T1000 (cell line): ENCODE measurements at regions not wholly inside any gene's neighbourhood (a gene's known extent, or its start where the extent isn't known, plus 50 kb on each side); places are given as distances from the start of the nearest gene placed in this dataset.
"Not testable (repeated sequence)": the region's sequence is repeated elsewhere in the genome, so short reads cannot be mapped to it uniquely, and the experiment has no call there.

ENCODE experiments used
- DNase-seq: peaks from one replicate; lab custom pipeline; 2025; ENCODE audit warnings: mixed read lengths; lab: John Stamatoyannopoulos, UW

DNA sequence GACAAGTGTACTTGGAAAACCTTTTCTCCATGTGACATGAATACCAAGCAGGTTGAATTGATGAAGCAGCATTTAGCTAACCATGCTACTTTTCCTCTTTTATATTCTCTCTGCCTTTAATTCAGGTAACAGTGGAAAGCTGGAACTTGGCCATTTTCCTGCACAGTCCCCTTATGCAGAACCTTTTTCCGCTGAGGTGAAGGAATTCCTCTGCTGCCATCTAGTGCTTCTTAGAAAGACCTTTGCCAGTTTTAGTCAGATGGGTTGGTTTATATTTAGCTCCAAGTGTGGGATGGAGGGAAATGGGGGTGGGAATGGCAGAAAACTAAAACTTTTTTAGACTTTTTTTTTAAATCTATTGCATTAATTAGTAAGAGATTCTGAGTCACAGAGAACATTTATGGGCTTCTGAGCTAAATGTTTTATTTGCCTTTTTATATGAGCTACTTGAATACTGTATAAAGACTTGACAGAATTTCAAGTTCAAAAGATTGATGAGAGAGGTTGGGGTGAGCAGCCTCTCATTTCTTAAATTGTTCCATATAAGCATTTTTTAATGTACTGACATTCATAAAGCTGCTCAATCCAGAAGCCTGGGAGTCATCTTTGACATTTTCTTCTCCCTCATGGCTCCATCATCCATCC, 153.9 kb upstream of the ZC3H12C start:
- no peak for DNase-seq

DNA sequence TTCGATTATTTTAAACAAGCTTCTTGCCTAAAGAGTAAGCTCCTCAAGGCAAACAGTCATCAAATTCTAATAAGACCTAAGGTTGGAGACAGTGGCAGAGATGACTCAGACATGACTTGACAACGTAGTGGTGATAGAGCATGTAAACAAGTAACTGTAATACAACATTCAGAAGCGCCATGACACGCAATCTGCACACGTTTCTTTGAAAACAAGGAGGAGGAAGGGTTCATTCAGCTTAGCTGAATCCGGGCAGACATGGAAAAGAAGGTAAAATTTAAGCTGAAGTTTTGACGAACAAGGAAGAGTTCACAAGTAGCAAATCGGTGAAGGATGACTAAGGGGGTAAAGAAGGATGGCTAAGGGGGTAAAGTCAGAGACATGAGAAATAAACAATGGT, 152.4 kb upstream of the ZC3H12C start:
- peak; percentile 5 for DNase-seq

DNA sequence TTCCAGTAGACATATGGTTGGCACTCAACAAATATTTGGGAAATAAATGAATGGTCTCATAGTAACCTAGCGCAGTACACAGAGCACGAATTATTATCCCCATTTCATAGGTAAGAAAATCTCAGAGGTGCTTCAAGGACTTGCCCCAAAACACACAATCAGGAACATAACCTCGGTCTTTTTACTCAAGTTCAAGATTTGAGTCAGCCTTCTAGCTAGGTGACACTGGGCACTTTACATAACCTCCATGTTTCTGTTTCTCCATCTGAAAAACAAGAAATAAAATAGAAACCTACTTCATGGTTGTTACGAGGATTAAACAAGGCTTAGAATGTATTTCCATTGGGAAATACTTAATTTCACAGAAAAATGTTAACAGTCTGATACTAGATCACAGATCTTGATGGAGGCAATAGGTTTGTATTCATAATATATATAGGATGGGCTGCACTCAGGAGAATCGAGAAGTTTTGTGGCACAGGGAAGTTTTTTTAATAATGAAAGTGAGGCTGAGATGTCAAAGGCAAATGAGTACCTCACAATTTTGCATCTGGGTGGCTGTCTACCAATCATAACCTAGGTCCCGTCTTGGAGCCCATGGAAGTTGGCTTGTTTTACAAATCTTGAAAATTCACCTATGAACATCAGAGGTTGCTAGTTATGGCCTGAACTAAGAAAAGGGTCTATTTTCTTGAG, 147.4 kb upstream of the ZC3H12C start:
- no peak for DNase-seq

DNA sequence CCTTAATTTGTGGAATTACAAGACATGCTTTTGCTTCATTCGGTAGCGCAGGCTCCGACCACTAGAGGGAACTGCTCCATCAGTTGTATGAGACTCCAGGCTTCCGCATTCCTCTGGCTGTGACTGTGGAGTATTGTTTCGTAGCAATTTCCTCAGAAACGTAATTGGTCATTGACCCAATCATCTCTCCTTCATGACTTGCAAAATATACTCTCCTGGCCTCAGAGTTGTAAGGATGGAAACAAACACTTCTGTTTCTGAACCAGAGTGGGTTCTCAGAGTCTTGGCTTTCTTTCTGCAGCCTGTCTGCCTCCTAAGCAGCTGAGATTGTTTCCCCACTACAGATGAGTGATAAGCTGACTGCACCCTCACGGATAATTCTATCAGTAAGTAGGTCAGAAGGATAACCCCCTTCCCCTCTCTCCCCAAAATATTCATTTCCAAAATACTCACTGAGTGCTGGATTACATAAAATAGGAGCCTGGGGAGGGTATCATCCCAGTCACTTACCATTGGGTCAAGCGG, 146.8 kb upstream of the ZC3H12C start:
- DNase-seq, result peak; percentile 59

DNA sequence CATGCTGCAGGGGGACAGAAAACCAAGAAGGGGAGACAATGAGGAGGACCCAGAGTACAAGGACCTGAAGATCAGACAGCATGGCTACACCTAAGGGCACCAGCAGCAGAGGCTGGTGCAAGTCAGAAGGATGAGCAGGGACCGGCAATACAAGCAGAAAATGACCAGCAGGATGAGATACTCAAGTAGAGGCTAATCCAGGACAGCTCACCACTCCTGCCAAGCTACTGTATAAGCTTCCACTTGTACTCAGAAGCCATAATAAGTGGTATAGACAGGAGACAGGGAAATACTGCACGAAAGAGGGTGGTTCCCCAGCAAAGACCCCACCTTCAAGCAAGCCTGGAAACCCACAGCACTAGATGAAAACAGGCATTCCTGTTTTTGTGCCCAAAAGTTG, 138.7 kb upstream of the ZC3H12C start:
- no peak for DNase-seq

DNA sequence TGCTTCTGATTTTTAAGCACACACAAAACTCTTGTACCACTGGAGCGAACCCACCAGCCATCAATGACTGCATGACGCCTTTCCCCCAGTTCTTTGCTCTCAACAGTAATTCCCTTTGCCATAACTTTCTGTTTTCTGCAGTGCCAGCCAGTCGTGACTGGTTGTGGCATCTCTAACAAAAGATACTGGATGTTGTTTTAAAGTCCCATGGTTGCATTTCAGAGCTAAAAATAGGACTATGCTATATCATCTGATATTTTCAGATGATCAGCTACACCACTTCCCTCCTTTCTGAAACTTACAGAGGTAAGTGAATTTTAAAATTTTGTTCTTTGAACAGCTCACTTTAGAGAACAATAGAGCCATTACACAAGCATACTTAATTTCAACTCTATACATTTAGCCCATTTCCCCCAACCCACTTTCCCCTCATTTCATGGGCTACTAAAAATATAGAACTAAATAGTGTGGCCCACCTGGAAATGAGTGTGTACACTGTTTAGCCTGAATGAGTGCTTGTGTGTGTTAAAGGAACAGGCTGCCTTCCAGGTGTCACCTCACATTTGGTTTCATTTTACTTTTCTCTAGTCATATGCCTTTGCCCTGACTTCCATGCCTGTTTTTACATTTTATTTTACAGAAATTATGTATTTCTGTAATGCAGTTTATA, 136.9 kb upstream of the ZC3H12C start:
- no peak for DNase-seq

DNA sequence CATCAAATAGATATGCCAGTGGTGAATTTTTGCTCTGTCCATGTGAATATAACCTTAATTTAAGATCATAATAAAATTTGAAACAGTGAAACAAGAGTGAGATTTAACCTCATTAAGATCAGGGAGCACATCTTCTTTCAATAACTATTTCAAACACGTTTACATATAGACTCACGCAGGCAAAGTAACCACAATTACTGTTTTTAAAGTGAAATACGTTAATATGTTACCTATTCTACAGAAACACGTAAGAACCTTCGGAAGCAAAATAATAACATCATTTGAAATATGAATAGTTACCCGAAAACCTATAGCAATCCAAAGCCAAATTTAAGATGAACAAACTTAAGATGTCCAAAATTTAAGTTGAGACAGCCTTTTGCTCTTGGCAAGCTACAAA, 136.2 kb upstream of the ZC3H12C start:
- no peak for DNase-seq

DNA sequence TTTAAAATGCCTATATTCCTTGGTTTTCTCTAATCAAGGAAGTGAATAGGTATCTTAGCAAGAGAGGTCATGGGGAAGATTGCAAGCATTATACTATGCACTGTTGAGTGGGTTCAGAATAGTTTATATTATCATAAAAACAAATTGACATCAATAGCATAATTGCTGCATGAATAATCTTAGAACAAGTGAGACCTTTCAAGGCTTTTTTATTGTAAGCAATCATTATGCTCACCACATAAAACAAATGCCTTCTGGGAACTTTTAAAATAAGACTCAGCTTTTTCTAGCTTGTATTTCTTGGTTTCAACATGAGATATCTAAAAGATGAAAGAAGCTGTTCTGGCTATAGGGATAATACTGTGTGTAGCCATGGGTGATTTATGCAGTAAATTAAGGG, 135.6 kb upstream of the ZC3H12C start:
- DNase-seq, result no peak

DNA sequence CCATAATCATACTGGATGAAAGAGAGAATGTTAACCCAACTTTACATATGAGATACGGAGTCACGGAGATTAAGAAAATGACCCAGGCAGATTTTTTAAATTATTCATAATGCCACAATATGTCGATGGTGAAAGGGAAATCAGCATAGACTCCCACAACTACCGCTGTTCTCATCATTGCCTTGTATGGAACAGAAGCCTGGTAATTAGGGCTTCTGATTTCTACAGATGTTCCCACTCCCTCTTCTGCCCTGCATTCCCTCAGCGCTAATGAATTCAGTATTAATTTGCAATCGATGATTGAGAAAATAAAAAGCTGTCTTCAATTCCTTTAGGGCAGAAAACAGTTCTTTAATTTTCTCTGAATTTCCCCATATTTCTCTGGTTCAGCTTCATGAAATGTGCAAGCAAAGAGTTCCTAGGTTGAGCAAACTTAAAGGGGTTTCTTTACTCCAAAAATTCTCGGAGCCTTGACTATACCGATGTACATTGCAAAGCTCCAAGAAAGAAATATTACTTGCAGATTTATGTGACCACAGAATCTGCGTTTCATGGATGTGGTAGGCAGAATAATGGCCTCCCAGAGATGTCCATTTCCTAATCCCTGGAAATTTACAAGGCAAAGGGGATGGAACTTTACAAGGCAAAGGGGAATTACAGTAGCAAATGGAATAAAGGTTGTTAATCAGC, 134.9 kb upstream of the ZC3H12C start:
- DNase-seq, result no peak

DNA sequence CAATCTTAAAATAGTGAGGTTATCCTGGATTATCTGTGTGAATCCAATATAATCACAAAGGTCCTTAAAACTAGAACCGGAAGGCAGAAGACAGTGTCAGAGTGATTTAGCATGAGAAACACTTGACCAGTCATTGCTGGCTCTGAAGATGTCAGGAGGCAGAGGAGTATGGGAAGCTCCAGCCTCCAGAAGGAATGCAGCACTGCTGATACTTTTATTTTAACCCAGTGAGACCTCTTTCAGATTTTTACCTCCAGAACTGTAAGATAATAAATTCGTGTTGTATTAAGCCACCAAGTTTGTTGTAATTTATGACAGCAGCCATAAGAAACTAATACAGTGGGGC, 134.4 kb upstream of the ZC3H12C start:
- no peak for DNase-seq

DNA sequence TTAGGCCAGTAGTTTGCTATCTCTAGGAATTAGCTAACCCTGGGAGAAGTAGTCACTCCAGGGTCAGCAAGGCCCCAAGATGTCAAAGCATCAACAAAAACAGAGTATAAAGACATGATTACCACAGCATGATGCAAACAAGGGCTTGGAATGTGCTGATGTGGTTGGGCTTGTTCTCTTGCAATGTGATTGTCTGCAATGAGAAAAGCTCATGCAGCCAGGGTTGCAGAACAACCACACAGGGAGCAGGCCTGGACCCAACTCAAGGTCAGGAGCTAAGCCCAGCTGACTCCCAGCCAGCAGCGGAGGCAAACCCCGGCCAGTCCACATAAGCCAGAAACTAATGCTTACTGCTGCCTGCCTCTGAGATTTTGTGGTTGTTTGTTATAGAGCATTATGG, 132.4 kb upstream of the ZC3H12C start:
- no peak for DNase-seq

DNA sequence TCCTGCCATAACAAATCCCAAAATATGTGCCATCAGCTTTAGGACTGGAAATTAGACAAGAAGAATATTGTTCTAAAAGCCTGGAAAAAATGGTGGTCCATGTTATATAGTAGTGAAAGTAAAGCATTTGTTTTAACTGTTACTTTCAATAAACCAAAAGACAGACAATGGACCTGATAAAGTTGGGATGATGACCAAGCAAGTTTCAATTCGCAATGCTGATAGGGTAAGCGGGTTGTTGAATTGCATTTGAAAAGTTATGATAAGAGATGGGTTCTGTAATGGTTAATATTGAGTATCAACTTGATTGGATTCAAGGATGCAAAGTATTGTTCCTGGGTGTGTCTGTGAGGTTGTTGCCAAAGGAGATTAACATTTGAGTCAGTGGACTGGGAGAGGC, 131.9 kb upstream of the ZC3H12C start:
- DNase-seq, result no peak

DNA sequence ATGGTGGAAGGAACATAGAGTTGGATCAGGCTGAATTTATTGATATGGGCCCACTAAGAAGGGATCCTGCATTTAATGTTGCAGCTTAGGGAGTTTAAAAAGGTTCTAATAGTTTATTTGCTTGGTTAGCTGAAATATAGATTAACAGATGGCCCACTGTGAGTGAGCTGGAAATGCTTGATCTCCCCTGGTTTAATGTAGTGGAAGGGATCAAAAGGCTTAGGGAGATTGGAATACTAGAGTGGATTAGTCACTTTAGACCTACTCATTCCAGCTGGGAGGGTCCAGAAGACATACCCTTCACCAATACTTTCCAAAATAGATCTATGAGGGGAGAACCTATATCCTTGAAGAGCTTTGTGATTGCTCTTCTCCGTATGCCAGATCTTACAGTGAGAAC, 130.1 kb upstream of the ZC3H12C start:
- no peak for DNase-seq

DNA sequence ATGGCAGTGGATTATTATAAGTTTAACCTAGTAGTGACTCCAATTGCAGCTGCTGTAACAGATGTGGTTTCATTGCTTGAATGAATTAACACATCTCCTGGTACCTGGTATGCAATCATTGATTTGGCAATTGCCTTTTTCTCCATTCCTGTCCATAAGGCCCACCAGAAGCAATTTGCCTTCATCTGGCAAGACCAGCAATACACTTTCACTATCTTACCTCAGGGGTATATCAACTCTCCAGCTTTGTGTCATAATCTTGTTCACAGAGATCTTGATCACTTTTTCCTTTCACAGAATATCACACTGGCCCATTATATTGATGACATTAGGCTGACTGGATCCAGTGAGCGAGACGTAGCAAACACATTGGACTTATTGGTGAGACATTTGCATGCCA, 128.7 kb upstream of the ZC3H12C start:
- DNase-seq, result no peak

DNA sequence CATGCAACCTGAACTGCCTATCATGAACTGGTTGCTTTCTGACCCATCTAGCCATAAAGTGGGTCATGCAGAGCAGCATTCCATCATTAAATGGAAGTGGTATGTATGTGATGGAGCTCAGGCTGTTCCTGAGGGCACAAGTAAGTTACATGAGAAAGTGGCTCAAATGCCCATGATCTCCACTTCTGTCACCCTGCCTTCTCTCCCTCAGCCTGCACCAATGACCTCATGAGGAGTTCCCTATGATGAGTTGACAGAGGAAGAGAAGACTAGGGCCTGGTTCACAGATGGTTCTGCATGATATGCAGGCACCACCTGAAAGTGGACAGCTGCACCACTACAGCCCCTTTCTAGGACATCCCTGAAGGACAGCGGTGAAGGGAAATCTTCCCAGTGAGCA, 127.7 kb upstream of the ZC3H12C start:
- DNase-seq, result not testable (repeated sequence)

DNA sequence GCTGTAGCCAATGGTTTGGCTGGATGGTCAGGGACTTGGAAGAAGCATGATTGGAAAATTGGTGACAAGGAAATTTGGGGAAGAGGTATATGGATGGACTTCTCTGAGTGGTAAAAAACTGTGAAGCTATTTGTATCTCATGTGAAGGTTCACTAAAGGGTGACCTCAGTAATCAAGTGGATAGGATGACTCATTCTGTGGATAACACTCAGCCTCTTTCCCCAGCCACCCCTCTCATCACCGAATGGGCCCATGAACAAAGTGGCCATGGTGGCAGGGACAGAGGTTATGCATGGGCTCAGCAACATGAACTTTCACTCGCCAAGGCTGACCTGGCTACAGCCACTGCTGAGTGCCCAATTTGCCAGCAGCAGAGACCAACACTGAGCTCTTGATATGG, 127.3 kb upstream of the ZC3H12C start:
- DNase-seq, result not testable (repeated sequence)

DNA sequence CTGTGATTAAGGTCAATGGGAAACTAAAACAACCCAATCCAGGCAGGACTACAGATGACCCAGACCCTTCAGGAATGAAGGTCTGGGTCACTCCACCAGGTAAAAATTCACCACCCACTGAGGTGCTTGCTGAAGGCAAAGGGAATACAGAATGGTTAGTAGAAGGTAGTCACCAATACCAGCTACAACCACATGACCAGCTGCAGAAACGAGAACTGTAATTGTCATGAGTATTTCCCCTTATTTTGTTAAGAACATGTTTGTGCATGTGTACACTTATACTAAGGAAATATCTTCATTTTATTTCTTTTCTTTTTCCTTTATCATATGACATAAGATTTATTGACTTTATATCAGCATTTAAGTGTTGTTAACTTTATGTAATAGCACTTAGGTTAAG, 126.1 kb upstream of the ZC3H12C start:
- DNase-seq, result not testable (repeated sequence)

DNA sequence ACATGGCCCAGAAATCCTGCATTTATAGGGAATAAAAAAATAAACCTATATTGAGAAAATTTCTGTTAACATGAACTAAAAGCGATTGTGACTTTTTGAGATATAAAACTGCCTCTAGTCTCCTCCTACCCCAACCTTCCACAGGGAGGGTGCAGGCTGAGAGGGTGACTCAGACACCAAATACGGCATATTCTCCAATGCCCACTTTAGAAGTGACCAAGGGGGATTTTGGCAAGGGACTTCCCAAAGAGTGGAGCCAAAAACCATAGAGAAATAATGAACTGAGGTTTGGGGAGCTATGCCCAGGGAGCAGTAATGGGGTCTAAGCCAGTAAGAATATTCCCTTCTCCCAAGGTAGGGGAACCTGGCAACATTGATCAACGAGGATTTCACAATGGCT, 124.9 kb upstream of the ZC3H12C start:
- no peak for DNase-seq

DNA sequence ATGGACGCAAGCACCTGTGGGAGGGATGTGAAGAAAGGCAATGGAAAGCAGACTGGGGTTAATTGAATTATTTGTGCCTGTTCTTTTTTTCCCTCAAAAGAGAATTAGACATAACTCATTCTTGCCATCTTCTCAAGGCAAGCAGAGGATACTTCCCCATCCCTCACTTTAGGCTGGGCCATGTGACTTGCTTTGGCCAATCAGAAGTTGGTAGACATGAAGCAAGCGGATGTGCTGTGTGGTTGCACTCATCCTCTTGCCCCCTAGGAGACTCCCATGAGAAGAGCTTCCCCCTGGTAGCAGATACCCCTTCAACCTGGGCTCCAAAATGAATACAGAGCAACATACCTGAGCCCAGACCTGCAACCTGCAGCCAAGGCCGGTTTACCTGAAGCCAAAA, 124.4 kb upstream of the ZC3H12C start:
- no peak for DNase-seq

DNA sequence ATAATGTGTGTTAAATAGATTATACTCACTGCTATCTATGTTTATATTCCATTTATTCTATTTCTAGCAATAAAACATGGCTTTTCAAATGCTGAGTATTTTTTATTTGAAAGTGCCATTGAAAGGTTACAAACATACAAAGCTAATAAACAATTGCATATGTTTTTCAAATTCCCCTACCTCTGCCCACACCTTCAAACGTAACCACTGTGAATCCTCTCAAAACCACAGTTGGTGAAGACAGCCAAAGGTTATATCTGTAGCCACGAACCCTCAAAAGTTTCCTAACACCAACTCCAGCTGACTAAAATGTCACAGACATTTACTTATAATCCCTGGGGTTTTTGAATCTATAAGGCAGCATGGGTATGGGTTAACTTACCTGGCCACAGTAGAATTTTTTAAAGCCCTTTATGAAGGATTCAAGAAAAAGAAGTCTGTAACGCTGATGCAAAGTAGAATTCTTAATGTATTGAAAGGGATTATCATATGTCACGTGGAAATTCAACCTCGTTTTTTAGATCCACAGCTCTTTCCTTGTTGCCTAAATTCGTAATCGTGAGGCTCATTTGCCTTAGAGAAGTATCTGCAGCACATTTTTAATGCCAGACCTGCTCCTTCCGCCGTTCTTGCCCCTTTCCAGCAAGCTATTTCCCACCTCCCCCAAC, 122.5 kb upstream of the ZC3H12C start:
- DNase-seq, result no peak

DNA sequence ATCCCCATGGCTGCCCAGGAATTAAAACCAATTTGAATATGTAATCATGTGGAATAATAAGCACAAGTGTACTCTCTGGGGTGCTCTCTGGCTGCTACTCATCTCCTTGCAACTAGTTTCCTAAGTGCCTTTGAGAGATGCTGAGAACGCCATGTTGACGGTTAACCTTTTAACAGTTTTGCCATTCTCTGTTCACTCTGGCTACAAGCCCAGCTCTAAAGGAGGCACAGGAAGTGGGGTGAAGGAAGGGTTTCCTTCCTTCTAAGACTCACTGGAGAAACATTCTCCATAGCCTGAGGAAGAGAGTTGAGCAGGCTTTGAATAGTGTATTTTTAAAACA, 122.0 kb upstream of the ZC3H12C start:
- DNase-seq, result no peak

DNA sequence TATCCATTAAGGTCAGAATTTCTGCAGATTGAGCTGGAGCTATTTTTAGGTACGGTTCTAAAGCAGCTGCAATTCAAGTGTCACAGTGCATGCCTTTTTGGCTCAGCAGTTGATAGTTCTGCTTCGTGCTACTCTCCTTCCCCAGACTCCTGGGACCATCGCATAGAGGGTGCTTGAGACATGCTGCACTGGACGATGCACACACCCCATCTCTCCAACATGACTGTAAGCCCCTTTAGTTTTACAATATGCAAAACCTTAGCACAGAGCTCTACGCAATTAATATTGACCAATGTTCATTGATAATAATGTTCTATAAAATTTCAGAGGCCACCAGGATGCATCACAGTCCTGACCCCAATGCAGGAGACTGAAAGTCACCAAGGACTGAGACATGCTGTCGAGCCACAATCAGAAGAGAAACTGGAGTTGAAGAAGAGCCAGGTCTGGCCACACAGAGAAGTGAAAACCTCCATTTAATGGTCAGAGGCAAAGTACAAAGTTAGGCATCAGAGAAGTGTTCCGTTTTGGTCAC, 120.9 kb upstream of the ZC3H12C start:
- no peak for DNase-seq
